HUDEP-2 (cell line): ENCODE measurements at regions not wholly inside any gene's neighbourhood (a gene's known extent, or its start where the extent isn't known, plus 50 kb on each side); places are given as distances from the start of the nearest gene placed in this dataset.

ENCODE experiments used
- DNase-seq, 76 experiments: peaks; one replicate each; lab custom pipeline; 2025; ENCODE audit not compliant: unreplicated experiment in 76 of 76; lab: John Stamatoyannopoulos, UW

DNA sequence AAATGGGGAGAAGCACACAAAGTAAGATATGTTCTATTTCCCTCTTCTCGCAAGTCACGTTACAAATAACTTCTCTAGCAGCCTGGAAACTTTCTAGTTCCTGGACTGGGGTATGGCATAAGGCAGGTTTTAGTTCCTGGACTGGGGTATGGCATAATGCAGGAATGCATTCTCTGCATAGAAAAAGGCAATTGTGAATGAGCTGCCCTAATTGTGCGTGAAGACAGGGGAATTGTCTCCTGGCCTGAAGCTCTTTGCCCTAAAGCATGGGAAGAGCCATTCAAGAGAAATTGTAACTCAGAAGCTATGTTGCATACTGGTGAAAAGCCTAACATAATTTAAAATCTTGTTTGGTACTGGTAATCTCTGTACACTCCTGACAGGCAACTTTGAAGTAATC is 54.3 kb upstream of the CBLB start:
- DNase-seq = no peak

DNA sequence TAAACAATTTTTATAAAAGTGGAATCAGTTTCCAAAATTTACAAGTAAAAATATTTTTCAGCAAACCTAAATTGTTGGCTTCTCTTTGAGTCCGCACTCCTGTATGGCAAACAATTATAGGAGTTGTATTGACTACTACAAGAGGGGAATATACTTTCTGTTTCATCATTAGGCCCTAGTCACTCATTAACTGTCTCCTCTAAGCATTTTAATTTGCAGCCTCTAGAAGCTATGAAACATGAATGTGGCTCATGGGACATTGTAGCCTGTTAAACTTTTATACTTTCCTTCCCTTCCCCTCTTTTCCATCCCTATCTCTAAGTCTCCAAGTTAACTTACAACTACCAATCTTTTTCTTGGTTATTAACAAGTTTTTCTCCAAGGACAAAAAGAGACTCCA is 58.9 kb upstream of the CBLB start:
- no peak for DNase-seq

DNA sequence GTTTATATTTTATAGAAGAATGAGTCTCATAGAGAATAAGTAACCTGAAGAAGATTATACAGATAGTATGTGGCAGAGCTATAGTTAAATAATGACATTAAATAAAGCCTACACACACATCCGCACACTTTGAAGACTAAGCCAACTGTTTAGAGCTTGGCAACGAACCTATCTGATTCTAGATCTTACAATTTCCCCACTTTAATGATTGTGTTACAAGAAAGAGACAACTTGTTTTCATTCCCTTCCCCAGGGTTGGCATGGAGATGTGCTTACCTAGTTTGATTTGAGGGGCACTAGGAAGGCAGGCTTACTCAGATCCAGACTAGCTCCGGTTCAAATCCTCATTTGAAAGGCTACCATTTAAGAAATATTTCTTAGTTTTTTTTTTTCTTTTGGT is 61.9 kb upstream of the CBLB start:
- DNase-seq = no peak

DNA sequence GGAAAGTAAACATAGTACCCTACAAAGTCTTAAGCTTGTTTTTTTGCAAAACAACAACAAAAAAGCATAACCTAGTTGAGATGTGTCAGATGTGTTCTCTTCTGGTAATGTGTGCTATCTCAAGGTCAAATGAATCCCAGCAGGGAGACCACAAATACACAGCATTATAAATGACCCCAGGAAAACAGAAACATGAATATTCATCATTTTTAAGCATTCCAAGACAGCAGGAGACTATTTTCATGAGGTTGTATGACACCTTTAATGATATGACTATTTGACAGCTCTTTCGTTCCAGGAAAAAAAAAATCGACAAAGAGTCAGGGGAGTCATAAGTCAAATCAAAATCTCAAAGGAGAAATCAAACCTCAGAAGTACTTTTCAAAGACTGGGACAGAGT is 62.7 kb upstream of the CBLB start:
- DNase-seq = no peak

DNA sequence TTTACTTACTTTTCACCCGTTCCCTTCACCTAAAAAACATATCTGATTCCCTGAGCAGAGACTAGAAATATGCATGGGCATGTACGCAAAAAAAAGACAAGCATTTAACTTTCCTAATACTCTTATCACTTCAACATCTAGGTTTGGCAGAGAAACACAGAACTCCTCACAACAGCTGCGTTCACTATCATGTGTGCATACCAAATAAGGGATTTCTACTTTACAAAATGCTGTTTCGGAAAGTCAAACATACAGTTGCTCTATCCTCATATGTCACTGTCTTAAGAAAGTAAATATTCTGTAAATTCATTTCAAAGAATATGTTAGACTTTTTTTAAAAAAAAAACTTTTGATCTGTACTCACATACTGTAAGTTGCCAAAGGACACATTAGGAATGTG is 65.1 kb upstream of the CBLB start:
- peak in 1 of 76 experiments; percentile 5 for DNase-seq

DNA sequence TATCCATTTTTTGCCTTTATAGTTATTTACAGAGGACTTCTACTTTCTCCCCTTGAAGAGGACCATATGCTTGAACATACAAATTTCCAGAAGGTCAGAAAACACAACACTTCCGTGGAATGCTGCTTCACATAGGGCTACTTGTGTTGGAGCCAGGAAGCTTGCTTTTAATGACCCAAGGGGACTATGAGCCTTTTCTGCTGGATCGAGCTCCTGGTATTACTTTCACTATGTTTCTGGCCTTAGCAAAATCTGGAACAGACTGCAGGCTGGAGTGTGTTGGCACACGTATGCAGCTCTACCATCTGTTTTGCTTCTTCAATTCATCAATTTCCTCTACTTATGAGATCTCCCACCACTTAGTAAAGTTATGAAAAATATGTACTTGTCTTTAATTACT is 69.3 kb upstream of the CBLB start:
- no peak for DNase-seq

DNA sequence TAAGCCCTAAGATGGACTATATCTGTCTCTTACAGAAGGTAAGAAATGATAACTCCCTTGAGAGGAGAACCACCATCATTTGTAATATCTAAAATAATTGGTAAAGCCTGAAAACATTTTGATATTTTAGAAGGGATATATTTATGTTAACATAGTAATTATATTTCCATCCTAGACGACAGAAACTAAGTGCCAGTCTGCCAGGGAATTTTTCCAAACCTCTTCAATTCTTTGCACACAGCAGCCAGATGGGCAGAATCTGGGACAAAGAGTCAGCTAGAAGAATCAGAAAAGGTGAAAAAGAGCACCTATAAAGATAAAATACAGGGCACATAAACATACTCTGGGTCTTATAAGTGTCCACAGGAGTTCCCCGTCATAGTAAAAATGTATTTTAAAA is 70.0 kb upstream of the CBLB start:
- DNase-seq = no peak

DNA sequence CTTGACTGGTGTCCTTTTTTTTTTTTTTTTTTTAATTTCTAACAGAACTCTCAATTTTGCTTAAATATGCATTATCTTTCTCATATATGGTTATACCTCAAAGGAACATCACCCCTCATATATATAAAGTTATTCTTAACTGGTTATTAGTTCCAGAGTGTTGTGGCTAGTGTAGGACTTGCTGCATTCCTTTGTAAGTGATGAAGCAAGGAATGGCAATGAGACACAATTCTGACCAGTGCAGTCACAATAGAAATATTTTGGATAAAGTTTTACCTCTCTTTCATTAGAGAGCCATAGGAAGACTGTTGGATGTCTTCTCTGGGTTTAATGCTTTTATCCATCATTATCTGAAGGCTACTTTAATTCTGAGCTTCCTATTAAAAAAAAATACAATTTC is 75.5 kb upstream of the CBLB start:
- no peak for DNase-seq

DNA sequence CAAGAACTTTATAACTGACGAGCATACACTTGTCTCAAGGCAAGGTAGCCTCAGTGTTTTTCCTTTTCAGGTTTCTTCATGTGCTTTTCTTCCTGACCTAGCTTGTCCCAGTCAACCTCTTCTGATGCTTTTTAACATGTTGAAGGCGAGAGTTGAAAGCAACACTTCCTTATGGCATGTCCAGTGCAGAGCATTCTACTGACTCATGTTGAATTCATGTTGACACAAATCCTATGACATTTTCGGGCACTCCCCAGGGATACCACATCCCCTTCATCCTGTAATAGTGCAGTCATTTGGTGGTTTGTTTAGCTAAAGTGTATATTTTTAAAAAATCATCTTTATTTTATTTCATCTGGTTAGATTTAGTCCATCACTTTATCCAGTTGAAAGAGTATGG is 75.9 kb upstream of the CBLB start:
- no peak for DNase-seq

DNA sequence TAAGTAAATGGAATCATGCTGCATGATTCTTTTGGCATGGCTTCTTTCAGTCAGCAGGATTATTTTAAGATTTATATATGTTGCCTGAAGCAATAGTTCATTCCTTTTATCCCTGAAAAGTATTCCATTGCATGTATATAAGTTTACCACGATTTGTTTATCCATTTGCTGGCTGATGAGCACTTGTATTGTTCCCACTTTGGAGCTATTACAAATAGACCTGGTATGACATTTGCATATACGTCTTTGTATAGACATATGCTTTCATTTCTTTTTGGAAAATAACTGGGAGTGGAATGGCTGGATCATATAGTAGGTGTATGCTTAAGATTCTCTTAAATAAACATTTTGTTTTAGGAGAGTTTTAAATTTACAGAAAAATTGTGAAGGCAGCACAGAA is 79.3 kb upstream of the CBLB start:
- DNase-seq = no peak

DNA sequence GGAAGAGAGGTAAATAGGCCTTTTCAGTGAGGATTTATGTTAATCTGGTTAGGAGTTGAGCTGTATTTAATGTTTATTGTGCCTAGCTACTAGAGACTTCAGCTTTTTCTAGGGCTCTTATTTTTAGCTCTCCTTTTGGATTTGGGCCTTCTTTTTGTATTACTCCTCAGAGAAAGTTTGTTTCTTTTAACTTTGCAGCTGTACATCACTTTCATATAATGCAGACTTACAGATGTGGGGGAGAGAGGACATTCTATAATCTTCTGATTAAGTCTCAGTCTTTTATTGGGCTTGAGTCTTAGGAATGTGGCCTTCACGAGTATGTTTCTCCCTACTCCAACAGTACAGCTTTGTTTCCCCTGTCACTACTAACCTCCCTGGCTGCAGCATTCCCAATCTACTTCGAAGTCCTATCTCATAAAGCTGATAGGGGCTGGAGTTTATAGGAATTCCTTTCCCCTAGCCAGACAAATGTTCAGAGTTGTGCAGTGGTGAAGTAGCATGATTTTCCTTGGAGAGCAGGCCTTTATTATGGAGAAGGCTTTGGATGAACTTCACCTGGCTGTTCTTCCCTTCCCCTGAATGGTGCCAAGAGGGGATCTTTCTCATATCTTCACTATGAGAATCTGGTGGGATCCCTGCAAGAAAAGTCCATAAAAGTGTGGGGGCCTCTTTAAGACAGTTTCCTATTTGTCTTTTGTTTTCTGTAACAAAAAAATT is 82.2 kb upstream of the CBLB start:
- no peak for DNase-seq

DNA sequence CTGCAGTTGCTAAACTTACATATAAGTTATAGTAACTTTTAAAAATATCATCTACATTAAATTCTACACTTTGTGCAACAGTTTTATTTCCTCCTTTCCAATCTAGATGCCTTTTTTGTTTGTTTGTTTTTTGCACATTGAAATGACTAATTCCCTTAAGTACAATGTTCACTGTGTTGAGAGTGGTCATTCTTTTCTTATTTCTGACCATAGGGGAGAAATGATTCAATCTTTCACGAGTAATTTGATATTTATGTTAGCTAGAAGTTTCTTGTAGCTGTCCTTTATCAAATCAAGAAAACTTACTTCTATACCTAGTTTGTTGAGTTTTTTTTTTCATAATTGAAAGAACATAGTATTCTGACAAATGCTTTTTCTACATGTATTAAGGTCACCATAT is 85.0 kb upstream of the CBLB start:
- DNase-seq = no peak

DNA sequence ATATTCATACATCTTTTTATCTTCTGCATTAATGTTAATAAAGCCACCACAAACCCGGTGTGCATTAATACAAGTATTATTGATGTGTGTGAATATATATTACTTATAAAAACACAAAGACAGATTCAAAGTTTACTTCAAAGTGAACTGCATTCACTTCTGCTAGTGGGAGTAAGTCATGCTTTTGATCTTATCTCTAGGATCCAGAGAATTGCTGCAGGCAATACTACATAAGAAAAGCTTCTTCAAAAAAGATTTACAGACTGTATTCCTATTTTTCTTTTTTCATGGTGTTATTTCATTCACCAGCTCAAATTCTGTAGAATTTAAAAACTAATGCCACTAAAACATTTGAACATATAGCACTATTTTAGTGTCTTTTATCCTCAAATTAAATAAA is 87.5 kb upstream of the CBLB start:
- peak in 1 of 76 experiments; percentile 4 for DNase-seq

DNA sequence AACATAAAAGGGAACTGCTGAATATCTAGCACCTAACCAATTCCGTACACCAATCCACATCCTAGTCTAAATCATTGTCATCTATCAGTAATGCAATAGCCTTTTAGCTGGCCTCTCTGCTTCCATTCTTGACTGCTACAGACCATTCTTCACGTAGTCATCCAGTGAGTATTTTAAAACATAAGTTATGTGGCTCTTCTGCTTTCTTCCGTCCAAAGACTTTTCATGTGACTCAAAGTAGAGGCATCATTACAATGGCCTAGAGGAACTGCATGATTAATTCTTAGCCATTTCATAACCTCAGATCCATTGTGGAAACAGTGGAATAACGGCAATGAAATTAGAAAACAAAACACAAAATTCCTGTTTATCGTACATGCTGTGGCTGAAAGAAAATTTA is 88.9 kb upstream of the CBLB start:
- no peak for DNase-seq

DNA sequence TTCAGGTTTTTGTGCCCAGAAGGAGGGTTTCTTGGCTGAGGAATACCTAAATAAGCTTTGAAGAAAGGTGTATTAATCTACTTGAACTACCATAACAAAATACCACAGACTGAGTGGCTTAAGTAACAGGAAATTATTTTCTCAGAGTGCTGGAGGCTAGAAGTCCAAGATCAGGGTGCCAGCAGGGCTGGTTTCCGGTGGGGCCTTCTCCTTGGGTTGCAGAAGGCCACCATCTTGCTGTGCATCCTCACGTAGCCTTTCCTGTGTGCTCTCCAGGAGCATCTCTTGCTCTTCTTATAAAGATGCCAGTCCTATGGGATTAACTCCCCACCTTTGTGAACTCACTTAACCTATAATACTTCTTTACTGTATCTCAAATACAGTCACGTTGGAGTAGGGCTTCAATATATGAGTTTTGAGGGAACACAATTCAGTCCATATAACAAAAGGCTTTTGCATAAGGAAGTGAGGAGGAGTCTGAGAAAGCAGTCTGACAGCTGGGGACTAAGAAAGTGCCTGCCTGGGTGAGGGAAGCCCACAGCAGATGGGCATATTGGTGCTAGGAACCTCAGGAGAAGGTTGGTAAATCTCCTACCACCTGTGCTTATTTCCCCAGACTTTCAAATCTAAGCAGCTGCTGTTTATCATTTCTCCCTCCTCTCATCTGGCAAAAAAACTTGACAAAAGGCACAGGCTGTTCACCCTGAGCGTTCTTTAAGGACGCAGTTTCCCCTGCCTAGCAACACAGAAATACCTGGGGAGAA is 89.6 kb upstream of the CBLB start:
- DNase-seq = no peak

DNA sequence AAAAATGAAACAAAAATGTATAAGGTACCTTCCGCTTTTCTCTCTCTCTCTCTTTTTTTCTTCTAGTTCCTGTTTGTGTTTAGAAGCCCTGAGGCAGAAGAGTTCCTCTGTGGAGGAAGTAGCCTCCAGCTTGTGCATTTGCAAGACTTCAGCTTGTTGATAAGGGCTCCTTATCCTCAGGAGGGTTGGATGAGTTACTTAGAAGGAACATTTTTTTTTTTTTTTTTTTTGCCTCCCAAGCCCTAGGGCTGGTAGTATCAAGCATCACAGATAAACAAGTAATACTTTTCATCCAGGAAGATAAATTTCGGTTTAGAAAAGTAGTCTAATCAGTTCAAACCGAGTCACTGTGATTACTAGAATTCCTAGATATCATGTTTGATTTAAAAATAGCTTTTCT is 91.0 kb upstream of the CBLB start:
- DNase-seq = peak in 1 of 76 experiments; percentile 4

DNA sequence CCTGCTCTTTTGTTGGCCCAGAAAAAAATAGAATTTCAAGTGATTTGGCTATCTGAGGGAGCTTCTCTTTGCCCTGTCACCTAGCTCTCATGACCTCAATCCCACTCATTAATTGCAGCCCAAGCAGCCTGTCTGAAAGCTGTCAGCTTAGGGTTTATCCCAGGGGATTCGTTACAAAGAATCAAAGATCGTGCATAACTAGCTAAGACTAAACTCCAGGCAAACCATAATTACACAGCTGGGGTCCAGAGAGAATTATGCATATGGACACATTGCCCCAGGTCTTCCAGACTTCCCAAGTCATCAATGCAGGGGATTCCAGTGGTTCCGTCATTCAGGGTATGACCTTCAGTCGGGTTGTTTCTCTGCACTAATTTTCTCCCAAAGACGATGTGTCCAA is 91.6 kb upstream of the CBLB start:
- DNase-seq = no peak

DNA sequence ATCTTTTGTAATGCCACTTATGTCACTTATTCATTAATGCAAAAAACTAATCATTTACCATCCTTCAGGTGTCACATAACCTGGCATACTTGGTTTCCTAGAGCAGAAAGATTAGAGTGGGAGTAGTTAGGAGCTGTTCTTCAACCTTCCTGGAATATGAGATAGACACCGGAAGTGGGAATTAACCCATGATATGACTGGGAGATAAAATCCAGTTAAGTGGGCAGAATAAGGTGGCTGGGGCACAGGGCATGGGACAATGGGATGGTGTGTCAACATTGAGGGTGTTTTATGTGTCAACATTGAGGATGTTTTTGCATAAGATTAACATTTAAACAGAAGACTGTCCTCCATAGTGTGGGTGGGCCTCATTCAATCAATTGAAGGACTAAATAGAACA is 94.3 kb upstream of the CBLB start:
- no peak for DNase-seq

DNA sequence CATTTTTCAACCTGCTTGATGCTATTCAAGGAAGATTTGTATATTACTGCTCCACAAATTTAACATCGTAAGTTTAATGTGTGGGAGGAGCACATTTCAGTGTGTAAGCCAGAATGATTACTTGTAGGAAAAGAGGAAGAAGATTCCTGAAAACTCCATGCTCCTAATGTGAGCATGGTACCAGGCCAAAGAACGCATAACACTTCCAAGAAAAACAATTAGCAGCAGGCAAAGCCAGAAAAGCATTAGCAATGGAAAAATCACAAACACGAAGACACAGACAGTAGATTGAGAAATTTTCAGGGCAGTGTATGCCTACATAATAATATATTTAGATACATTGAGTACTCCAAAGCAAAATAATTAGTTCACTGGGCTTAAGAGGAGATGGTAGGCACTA is 96.6 kb upstream of the CBLB start:
- DNase-seq = no peak

DNA sequence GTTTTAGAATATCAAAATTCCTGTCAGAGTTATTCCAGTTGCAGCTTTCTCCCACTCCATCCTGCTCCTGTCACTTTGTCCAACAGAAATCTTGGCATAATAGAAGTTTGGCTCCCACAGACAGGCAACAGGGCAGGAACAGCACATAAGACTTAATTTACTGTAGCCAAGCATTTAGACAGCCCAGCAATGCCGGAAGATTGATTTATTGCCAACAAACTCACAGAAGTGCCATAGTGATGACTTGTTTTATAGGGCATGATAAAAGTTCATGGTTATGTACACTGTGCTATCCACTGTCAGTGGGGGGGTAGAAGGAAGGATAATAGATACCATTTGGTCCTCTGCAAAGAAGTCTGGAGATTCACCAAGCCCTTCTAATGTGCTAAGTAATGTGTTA is 98.3 kb upstream of the CBLB start:
- DNase-seq = no peak

DNA sequence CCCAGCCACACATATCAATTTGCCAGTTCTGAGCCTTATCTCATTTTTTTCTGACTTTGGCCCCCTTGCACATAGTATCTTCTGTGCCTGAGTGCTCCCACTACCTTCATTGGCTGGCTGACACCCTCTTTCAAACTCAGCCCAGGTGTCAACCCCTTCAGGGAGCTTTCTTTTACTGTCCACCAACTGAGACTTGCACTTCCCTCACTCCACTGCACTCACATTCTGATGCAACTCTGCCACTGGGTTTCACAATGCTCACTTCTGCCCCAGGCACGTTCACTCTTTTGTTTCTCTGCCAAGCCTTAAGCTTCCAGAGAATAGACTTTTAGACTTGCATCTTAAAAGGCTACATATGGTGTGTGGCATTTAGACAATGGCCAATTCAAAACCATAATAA is 101.5 kb upstream of the CBLB start:
- DNase-seq = no peak

DNA sequence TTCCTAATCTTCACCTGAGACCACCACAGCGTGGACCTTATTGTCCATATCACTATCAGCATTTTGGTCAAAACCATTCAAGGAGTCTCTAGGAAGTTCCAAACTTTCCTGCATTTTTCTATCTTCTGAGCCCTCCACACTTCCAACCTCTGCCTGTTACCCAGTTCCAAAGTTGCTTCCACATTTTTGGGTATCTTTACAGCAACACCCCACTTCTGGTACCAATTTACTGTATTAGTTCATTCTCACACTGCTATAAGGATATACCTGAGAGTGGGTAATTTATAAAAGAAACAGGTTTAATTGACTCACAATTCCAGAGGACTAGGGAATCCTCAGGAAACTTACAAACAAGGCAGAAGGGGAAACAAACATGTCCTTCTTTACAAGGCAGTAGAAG is 103.3 kb upstream of the CBLB start:
- DNase-seq = no peak

DNA sequence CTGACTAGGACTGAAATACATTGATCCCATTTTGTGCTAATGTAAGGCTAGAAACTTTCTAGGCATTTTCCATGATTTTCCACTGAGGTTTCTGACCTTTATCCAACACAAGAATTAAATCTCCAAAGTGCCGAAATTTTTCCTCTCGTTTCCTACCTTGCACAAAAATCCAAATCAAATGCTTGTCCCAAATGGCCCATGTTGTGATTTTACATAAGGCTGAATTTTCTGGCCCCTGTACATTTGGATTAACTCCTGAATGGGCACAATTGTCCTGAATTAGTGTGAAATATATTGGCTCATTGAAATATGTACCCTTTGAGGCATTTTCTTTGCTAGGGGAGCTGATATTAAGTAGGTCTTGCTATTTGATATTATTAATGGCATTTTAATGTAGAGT is 105.6 kb upstream of the CBLB start:
- no peak for DNase-seq
